Esophagus muscularis mucosa (tissue), 4 donors: ENCODE measurements at regions not wholly inside any gene's neighbourhood (a gene's known extent, or its start where the extent isn't known, plus 50 kb on each side); places are given as distances from the start of the nearest gene placed in this dataset.

Experiments
- DNase-seq: peaks from one replicate; pipeline ENCODE4 v3.0.0-alpha.2; 2017; ENCODE audit errors: extremely low spot score
- H3K27ac ChIP-seq, 4 donors: fragments of 200-600 bp; sonication (generic); replicated peaks in 1 of 4; 1 replicate in 3 of 4; 2 replicates in 1 of 4; pipeline ENCODE4 v1.5.1; 2016 to 2019; ENCODE audit warnings: mild to moderate bottlenecking in 1 of 4
- H3K27me3 ChIP-seq, 4 donors: fragments of 200-600 bp; sonication (generic); one replicate each; pipeline versions ENCODE4 v1.5.1 to v1.6.0; 2016 to 2019
- H3K36me3 ChIP-seq, 4 donors: fragments of 200-600 bp; sonication (generic); one replicate each; pipeline ENCODE4 v1.5.1; 2016 to 2019
- H3K4me1 ChIP-seq, 4 donors: fragments of 200-600 bp; sonication (generic); one replicate each; pipeline ENCODE4 v1.5.1; 2016 to 2019
- H3K4me3 ChIP-seq, 4 donors: fragments of 200-600 bp; sonication (generic); 1 replicate in 2 of 4; 2 replicates in 2 of 4; pipeline ENCODE4 v1.5.1; 2016 to 2019; ENCODE audit warnings: mild to moderate bottlenecking in 4 of 4, moderate library complexity in 1 of 4
- H3K9me3 ChIP-seq, 4 donors: fragments of 200-600 bp; sonication (generic); 1 replicate in 3 of 4; 2 replicates in 1 of 4; pipeline ENCODE4 v1.5.1; 2016 to 2019
- EP300 ChIP-seq: sonication (generic); formaldehyde crosslinking; IDR thresholded peaks from one replicate; pipeline ENCODE4 v1.6.1; 2017; ENCODE audit warnings: antibody characterized with exemption
- POLR2A ChIP-seq: fragments of 450-650 bp; IDR thresholded peaks from one replicate; pipeline ENCODE4 v1.6.1; 2017; ENCODE audit warnings: antibody characterized with exemption, moderate library complexity, mild to moderate bottlenecking, low read depth
- POLR2AphosphoS5 ChIP-seq, 2 donors: sonication (generic); formaldehyde crosslinking; IDR thresholded peaks; one replicate each; pipeline ENCODE4 v1.6.1; 2017; ENCODE audit warnings: antibody characterized with exemption in 2 of 2
- WGBS: methylation state at CpG from one replicate; pipeline ENCODE4 v1.1.5; 2018; 5-methylcytosine and 5-hydroxymethylcytosine counted together
- intact Hi-C: fragments of 100-400 bp; cut with DNase I; formaldehyde crosslinking; loops from one replicate; pipeline ENCODE4 v1.15.1; 2023
- TF ChIP-seq, protein P1 (sequence below), 3 experiments: fragments of 200-600 bp in 2 of 3; fragments of 450-650 bp in 1 of 3; sonication (generic) in 2 of 3; IDR thresholded peaks; one replicate each; pipeline ENCODE4 v1.5.1; 2017 to 2019; ENCODE audit warnings: antibody characterized with exemption in 3 of 3, mild to moderate bottlenecking in 2 of 3, moderate library complexity in 1 of 3

DNA sequence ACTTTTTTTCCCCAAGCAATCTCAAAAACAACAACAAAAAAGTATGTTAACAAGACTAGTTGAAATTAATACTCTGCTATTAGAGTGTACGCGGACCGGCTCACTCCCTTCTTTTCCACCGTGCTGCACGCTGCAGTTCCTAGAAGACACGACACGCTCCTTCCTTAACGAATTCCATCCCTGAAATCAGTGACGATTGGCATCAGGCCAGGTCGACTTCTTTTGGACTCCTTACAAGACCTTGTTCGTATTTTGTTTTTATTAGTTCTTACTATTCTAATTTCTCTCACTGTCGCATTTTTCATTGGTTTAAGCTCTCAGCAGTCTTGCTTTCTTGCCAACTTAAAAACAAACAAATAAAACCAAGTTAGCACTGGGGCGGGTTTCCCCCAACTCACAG lies 175.8 kb upstream of the PITX2 start:
- WGBS = 75% methylated on average over 13 of the region's 13 CpGs
- no peak for DNase-seq
- intact Hi-C loops = no loop called here

DNA sequence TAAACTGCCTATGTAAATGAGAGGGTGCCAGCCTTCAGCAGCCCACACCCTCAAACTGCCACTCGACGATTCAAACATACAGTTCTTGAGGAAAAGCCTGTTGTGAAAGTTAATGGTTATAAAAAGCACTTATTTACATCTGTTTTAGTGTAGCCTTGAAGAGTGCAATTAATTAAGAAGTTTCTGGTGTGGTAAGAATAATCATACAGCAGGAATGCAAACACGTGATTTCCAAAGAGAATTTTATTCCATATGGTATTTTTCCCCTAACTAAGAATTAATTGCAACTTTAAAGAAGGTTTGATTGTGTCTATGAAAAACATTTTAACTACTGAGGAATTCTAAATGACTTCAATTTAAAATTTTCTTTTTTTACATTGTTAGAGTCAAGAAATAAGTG lies 176.3 kb upstream of the PITX2 start:
- peaks cover 0 to 2% (median under 1%) of the 10 kb centered on the region in 4 donors for H3K4me1 ChIP-seq
- WGBS = 53% methylated on average over 3 of the region's 3 CpGs
- H3K9me3 ChIP-seq = no peaks in the 10 kb centered on the region
- no peak for DNase-seq
- no peak overlapping the region for H3K4me3 ChIP-seq
- no peaks in the 10 kb centered on the region for H3K27me3 ChIP-seq
- intact Hi-C loops = no loop called here
- no peak for TF ChIP-seq POLR2AphosphoS5 (IDR thresholded peaks at IDR 0.05)
- TF ChIP-seq, protein P1, sequence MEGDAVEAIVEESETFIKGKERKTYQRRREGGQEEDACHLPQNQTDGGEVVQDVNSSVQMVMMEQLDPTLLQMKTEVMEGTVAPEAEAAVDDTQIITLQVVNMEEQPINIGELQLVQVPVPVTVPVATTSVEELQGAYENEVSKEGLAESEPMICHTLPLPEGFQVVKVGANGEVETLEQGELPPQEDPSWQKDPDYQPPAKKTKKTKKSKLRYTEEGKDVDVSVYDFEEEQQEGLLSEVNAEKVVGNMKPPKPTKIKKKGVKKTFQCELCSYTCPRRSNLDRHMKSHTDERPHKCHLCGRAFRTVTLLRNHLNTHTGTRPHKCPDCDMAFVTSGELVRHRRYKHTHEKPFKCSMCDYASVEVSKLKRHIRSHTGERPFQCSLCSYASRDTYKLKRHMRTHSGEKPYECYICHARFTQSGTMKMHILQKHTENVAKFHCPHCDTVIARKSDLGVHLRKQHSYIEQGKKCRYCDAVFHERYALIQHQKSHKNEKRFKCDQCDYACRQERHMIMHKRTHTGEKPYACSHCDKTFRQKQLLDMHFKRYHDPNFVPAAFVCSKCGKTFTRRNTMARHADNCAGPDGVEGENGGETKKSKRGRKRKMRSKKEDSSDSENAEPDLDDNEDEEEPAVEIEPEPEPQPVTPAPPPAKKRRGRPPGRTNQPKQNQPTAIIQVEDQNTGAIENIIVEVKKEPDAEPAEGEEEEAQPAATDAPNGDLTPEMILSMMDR (IDR thresholded peaks at IDR 0.05) = no peak
- no peak overlapping the region for H3K27ac ChIP-seq
- H3K36me3 ChIP-seq = no peaks in the 10 kb centered on the region

More for the DNA sequence above, 175.8 kb upstream of the PITX2 start:
- Histone ChIP-seq H3K4me3 (no peak overlapping the region), H3K4me1 (peaks cover 0 to 7% (median 3%) of the 10 kb centered on the region in 4 donors), H3K9me3 (no peaks in the 10 kb centered on the region), H3K27ac (no peak overlapping the region), H3K36me3 (no peaks in the 10 kb centered on the region), H3K27me3 (no peaks in the 10 kb centered on the region)
- no peak for TF ChIP-seq EP300
- TF ChIP-seq, protein P1 (IDR thresholded peaks at IDR 0.05) = no peak
- TF ChIP-seq POLR2A = no peak
- no peak for TF ChIP-seq POLR2AphosphoS5 (IDR thresholded peaks at IDR 0.05)

DNA sequence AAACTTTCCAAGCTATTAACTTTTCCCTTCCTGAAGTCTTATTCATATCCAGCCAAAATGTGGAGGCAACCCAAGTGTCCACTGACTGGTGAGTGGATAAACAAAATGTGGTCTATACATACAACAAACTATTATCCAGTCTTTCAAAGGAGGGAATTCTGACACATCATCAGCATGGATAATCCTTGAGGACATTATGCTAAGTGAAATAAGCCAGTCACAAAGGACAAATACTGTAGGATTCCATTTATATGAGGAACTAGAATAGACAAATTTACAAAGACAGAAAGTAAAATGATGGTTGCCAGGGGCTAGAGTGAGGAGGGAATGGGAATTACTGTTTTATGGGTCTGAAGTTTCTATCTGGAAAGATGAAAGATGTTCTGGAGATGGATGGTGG lies 178.7 kb upstream of the PITX2 start:
- Histone ChIP-seq H3K4me1 (no peaks in the 10 kb centered on the region), H3K27me3 (no peaks in the 10 kb centered on the region), H3K9me3 (no peaks in the 10 kb centered on the region), H3K4me3 (no peak overlapping the region), H3K36me3 (no peaks in the 10 kb centered on the region), H3K27ac (no peak overlapping the region)
- TF ChIP-seq, protein P1 (IDR thresholded peaks at IDR 0.05) = no peak
- TF ChIP-seq POLR2AphosphoS5 (IDR thresholded peaks at IDR 0.05) (no peak), POLR2A (no peak), EP300 (no peak)
- intact Hi-C loops = no loop called here
- no peak for DNase-seq

DNA sequence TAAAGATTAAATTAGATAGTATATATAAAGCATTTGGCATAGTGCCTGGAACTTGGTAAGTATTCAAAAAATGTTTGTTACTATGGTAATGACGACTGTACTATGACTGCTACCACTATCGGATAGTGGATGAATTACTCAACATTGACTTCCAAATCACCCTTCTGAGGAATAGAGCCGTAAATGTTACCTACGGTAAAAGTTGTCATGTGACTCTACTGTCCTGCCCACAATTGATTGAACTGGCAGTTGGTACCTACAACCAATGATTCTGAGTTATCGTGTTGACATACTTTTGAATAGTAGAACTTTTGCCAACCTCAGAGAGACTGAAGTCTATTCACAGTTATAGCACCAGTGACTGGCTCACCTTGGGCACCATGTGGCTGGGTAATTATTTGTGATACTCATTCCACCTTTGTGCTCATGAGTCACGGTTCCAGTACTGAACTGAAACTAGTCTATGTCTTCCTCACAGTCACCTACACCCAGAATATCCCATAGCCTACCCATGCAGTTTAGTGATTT lies 185.5 kb upstream of the PITX2 start:
- DNase-seq = no peak
- Histone ChIP-seq H3K4me1 (no peaks in the 10 kb centered on the region), H3K27ac (no peak overlapping the region), H3K27me3 (no peaks in the 10 kb centered on the region), H3K9me3 (no peaks in the 10 kb centered on the region), H3K4me3 (no peak overlapping the region), H3K36me3 (no peaks in the 10 kb centered on the region)
- intact Hi-C loops = no loop called here
- TF ChIP-seq, protein P1 (IDR thresholded peaks at IDR 0.05) = no peak
- TF ChIP-seq POLR2A = no peak
- TF ChIP-seq POLR2AphosphoS5 (IDR thresholded peaks at IDR 0.05) = no peak
- TF ChIP-seq EP300 = no peak
- 77% methylated on average over 6 of the region's 6 CpGs for WGBS

DNA sequence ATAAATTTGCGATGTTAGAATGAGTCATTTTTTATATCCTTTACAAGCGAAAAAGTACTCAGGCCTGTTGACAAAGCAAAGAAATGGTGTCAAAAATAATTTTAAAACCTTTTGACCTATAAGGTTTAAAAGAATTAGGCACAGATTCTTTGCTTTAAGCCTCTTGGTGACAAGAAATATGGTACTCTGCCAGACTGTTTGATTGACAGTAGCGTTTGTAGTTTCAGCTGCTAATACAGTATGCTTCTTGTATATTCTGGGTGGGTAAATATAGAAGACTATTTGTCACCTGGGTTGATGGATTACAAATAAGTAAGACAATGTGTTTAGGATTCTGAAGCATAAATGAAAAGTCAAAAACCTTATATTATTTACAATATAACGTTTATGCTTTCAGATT lies 193.1 kb upstream of the PITX2 start:
- 68% methylated on average over 4 of the region's 4 CpGs for WGBS

More for the DNA sequence above, 193.1 kb upstream of the PITX2 start:
- no peak overlapping the region for H3K27ac ChIP-seq
- TF ChIP-seq POLR2A = no peak
- intact Hi-C loops = no loop called here
- H3K4me3 ChIP-seq = no peak overlapping the region
- H3K9me3 ChIP-seq = no peaks in the 10 kb centered on the region
- no peaks in the 10 kb centered on the region for H3K27me3 ChIP-seq
- no peak for DNase-seq
- no peaks in the 10 kb centered on the region for H3K36me3 ChIP-seq
- no peaks in the 10 kb centered on the region for H3K4me1 ChIP-seq
